ENCODE measurements at regions not wholly inside any gene's neighbourhood (a gene's known extent, or its start where the extent isn't known, plus 50 kb on each side); places are given as distances from the start of the nearest gene placed in this dataset.

- Mint-ChIP-seq H3K4me3 (no peak overlapping the region), H3K4me1 (ENCODE audit: low read depth) (no peaks in the 10 kb centered on the region), H3K36me3 (ENCODE audit: low read depth) (no peaks in the 10 kb centered on the region), H3K27ac (no peak overlapping the region), H3K9me3 (peaks cover 7% of the 10 kb centered on the region), H3K27me3 (no peaks in the 10 kb centered on the region)
- ChIA-PET CTCF (no interaction called here), POLR2A (interaction anchor here (0.6 kb wide), 1 partner anchor 1830 kb away, joined by 3 read pairs; no protein-coding TSS in a partner anchor)
- TF ChIP-seq CTCF (IDR thresholded peaks at IDR 0.05), result no peak
- intact Hi-C loops (cut with micrococcal nuclease), result no loop called here
- no peak for DNase-seq
- no peak for ATAC-seq
These were observed 285.4 kb upstream of the GLI3 start for GRCh38 chr7:42522227-42522991.

- Mint-ChIP-seq H3K4me1 (ENCODE audit: low read depth) (no peaks in the 10 kb centered on the region), H3K27me3 (no peaks in the 10 kb centered on the region), H3K9me3 (peaks cover 3% of the 10 kb centered on the region), H3K4me3 (no peak overlapping the region), H3K36me3 (ENCODE audit: low read depth) (no peaks in the 10 kb centered on the region), H3K27ac (no peak overlapping the region)
- DNase-seq, result no peak
- intact Hi-C loops (cut with micrococcal nuclease), result no loop called here
- ChIA-PET CTCF (no interaction called here), POLR2A (no interaction called here)
- TF ChIP-seq CTCF (IDR thresholded peaks at IDR 0.05), result no peak
- no peak for ATAC-seq
These were observed 274.0 kb upstream of the GLI3 start for GRCh38 chr7:42511027-42511426.

- no peak overlapping the region for H3K27ac Mint-ChIP-seq
- ATAC-seq (no peak), DNase-seq (no peak)
- H3K9me3 Mint-ChIP-seq, result peaks cover 3% of the 10 kb centered on the region
- H3K4me1 Mint-ChIP-seq (ENCODE audit: low read depth), result no peaks in the 10 kb centered on the region
- peaks cover 2% of the 10 kb centered on the region for H3K27me3 Mint-ChIP-seq
- POLR2A ChIA-PET, result no interaction called here
- no peak for TF ChIP-seq CTCF (IDR thresholded peaks at IDR 0.05)
- H3K36me3 Mint-ChIP-seq (ENCODE audit: low read depth), result no peaks in the 10 kb centered on the region
- H3K4me3 Mint-ChIP-seq, result no peak overlapping the region
- CTCF ChIA-PET, result no interaction called here
- intact Hi-C loops (cut with micrococcal nuclease), result no loop called here
These were observed 269.1 kb upstream of the GLI3 start for GRCh38 chr7:42506097-42506496.

- no peaks in the 10 kb centered on the region for H3K36me3 Mint-ChIP-seq (ENCODE audit: low read depth)
- no peak for ATAC-seq
- intact Hi-C loops (cut with micrococcal nuclease), result no loop called here
- H3K27me3 Mint-ChIP-seq, result peaks cover 2% of the 10 kb centered on the region
- H3K4me1 Mint-ChIP-seq (ENCODE audit: low read depth), result no peaks in the 10 kb centered on the region
- no peaks in the 10 kb centered on the region for H3K9me3 Mint-ChIP-seq
- DNase-seq, result no peak
- ChIA-PET CTCF (no interaction called here), POLR2A (no interaction called here)
- no peak overlapping the region for H3K27ac Mint-ChIP-seq
- no peak overlapping the region for H3K4me3 Mint-ChIP-seq
- no peak for TF ChIP-seq CTCF (IDR thresholded peaks at IDR 0.05)
These were observed 265.0 kb upstream of the GLI3 start for GRCh38 chr7:42502022-42502421.

- ATAC-seq (no peak), DNase-seq (no peak)
- no peak for TF ChIP-seq CTCF (IDR thresholded peaks at IDR 0.05)
- intact Hi-C loops (cut with micrococcal nuclease), result no loop called here
- Mint-ChIP-seq H3K27me3 (peaks cover 23% of the 10 kb centered on the region), H3K4me3 (no peak overlapping the region), H3K9me3 (no peaks in the 10 kb centered on the region), H3K27ac (no peak overlapping the region), H3K4me1 (ENCODE audit: low read depth) (peaks cover 6% of the 10 kb centered on the region), H3K36me3 (ENCODE audit: low read depth) (no peaks in the 10 kb centered on the region)
- ChIA-PET CTCF (no interaction called here), POLR2A (no interaction called here)
These were observed 258.2 kb upstream of the GLI3 start for GRCh38 chr7:42495256-42495655.

Data from activated CD8-positive, alpha-beta T cell treated with anti-CD3 and anti-CD28 coated beads for 36 hours (primary cell).